ENCODE measurements at regions not wholly inside any gene's neighbourhood (a gene's known extent, or its start where the extent isn't known, plus 50 kb on each side); places are given as distances from the start of the nearest gene placed in this dataset.

- Histone ChIP-seq H3K27ac (no peak overlapping the region), H3K4me3 (no peak overlapping the region)
- TF ChIP-seq CTCF (IDR thresholded peaks at IDR 0.05), result no peak
- no peak for DNase-seq (ENCODE audit: low spot score)
Measured at GRCh38 chr21:25416669-25417068, 190.6 kb downstream of the MRPL39 start.

GRCh38 chr21:25412100-25412499 is 195.2 kb downstream of the MRPL39 start:
- Histone ChIP-seq H3K4me3 (no peak overlapping the region), H3K27ac (no peak overlapping the region)
- TF ChIP-seq CTCF (IDR thresholded peaks at IDR 0.05), result no peak
- no peak for DNase-seq (ENCODE audit: low spot score)

- no peak for DNase-seq (ENCODE audit: low spot score)
- TF ChIP-seq CTCF (IDR thresholded peaks at IDR 0.05), result no peak
- H3K27ac ChIP-seq, result no peak overlapping the region
Measured at GRCh38 chr21:25409978-25410377, 197.3 kb downstream of the MRPL39 start.

GRCh38 chr21:25408666-25409065 is 198.6 kb downstream of the MRPL39 start:
- Histone ChIP-seq H3K27ac (no peak overlapping the region), H3K4me3 (no peak overlapping the region)
- no peak for DNase-seq (ENCODE audit: low spot score)
- no peak for TF ChIP-seq CTCF (IDR thresholded peaks at IDR 0.05)

More at GRCh38 chr21:25409978-25410377, 197.3 kb downstream of the MRPL39 start:
- no peak overlapping the region for H3K4me3 ChIP-seq

- Histone ChIP-seq H3K27ac (no peak overlapping the region), H3K4me3 (no peak overlapping the region)
- DNase-seq (ENCODE audit: low spot score), result no peak
- TF ChIP-seq CTCF (IDR thresholded peaks at IDR 0.05), result no peak
Measured at GRCh38 chr21:25406887-25407579, 200.2 kb downstream of the MRPL39 start.

- no peak overlapping the region for H3K27ac ChIP-seq
- TF ChIP-seq CTCF (IDR thresholded peaks at IDR 0.05), result no peak
- no peak overlapping the region for H3K4me3 ChIP-seq
- DNase-seq (ENCODE audit: low spot score), result no peak
Measured at GRCh38 chr21:25405984-25406383, 201.3 kb downstream of the MRPL39 start.
